Endothelial cell of umbilical vein (primary cell): ENCODE measurements at regions not wholly inside any gene's neighbourhood (a gene's known extent, or its start where the extent isn't known, plus 50 kb on each side); places are given as distances from the start of the nearest gene placed in this dataset.

ENCODE experiments used
- BruUV-seq: library from RNA; stranded (reverse); fragments of 400-500 nt; replicated peaks from 2 replicates; lab custom pipeline; 2021; lab: Mats Ljungman, UMichigan
- CTCF ChIA-PET: fragments of 300-600, 350-600 bp; sonication (Branson Sonifier 250); formaldehyde crosslinking; loops from one replicate; lab custom pipeline; 2021; ENCODE audit warnings: antibody characterized with exemption, inconsistent platforms; lab: Charles Lee
- POLR2A ChIA-PET: fragments of 300-600, 350-600 bp; sonication (Branson Sonifier 250); formaldehyde crosslinking; loops from one replicate; lab custom pipeline; 2021; ENCODE audit warnings: antibody characterized with exemption, inconsistent platforms; lab: Charles Lee
- DNase-seq: peaks from one replicate; pipeline ENCODE4 v3.0.0-alpha.2; 2011; ENCODE audit warnings: low read depth, low spot score
- FAIRE-seq: peaks from 2 replicates; lab custom pipeline; 2011; peaks lifted over from hg19 to GRCh38; lab: Jason Lieb, UNC
- H2AFZ ChIP-seq: 2 replicates; pipeline ENCODE4 v1.6.0; 2012; ENCODE audit warnings: low read depth, low read length, control low read depth, inconsistent platforms
- H3K27ac ChIP-seq: 2 replicates; pipeline ENCODE4 v1.5.1; 2011; ENCODE audit warnings: low read depth, mild to moderate bottlenecking, control low read depth, low read length, moderate library complexity; ENCODE audit not compliant: insufficient read depth
- H3K27me3 ChIP-seq, 2 experiments: 2 replicates each; pipeline versions ENCODE4 v1.6.0 to v1.6.1; 2011; ENCODE audit warnings: low read length in 2 of 2, mixed read lengths in 1 of 2; ENCODE audit not compliant: control insufficient read depth in 2 of 2, insufficient read depth in 2 of 2
- H3K36me3 ChIP-seq, 2 experiments: 2 replicates in 1 of 2; 3 replicates in 1 of 2; pipeline ENCODE4 v1.5.1; 2011; ENCODE audit warnings: low read length in 2 of 2, mild to moderate bottlenecking in 1 of 2, moderate library complexity in 1 of 2; ENCODE audit not compliant: control insufficient read depth in 2 of 2, insufficient read depth in 2 of 2; ENCODE audit errors: extremely low read depth in 1 of 2
- H3K4me1 ChIP-seq: 3 replicates; pipeline ENCODE4 v1.5.1; 2011; ENCODE audit warnings: mild to moderate bottlenecking, low read length; ENCODE audit not compliant: control insufficient read depth, insufficient read depth; ENCODE audit errors: extremely low read depth
- H3K4me2 ChIP-seq: 2 replicates; pipeline ENCODE4 v1.6.1; 2011; ENCODE audit warnings: low read length, control low read depth, mixed read lengths; ENCODE audit not compliant: insufficient read depth
- H3K4me3 ChIP-seq, 3 experiments: fragments of 200-600 bp in 1 of 3; sonication (generic), shearing (Covaris generic) in 1 of 3; replicated peaks in 1 of 3; 2 replicates each; pipeline ENCODE4 v1.5.1; 2011 to 2016; ENCODE audit warnings: control low read depth in 3 of 3, low read length in 3 of 3, mild to moderate bottlenecking in 2 of 3, inconsistent platforms in 1 of 3, low read depth in 1 of 3, moderate library complexity in 1 of 3; ENCODE audit not compliant: insufficient read depth in 1 of 3
- H3K79me2 ChIP-seq: 2 replicates; pipeline ENCODE4 v1.6.0; 2012; ENCODE audit warnings: low read length, inconsistent platforms; ENCODE audit not compliant: control insufficient read depth, insufficient read depth
- H3K9ac ChIP-seq: replicated peaks from 2 replicates; pipeline ENCODE3; 2011; ENCODE audit warnings: low read length, control low read depth; ENCODE audit not compliant: insufficient read depth; ENCODE audit errors: extremely low read depth
- H3K9me1 ChIP-seq: replicated peaks from 3 replicates; pipeline ENCODE4 v1.6.0; 2011; ENCODE audit warnings: mild to moderate bottlenecking, low read length; ENCODE audit not compliant: control insufficient read depth, insufficient read depth; ENCODE audit errors: extremely low read depth
- H3K9me3 ChIP-seq: replicated peaks from 2 replicates; pipeline ENCODE4 v1.5.1; 2012; ENCODE audit warnings: low read length, inconsistent platforms; ENCODE audit not compliant: control insufficient read depth, insufficient read depth
- H4K20me1 ChIP-seq: replicated peaks from 2 replicates; pipeline ENCODE3; 2011; ENCODE audit warnings: mild to moderate bottlenecking, low read length; ENCODE audit not compliant: control insufficient read depth, insufficient read depth; ENCODE audit errors: extremely low read depth
- EZH2 ChIP-seq: IDR thresholded peaks from 2 replicates; pipeline ENCODE4 v1.6.1; 2012; ENCODE audit warnings: borderline replicate concordance, low read depth, mild to moderate bottlenecking, moderate library complexity, low read length, inconsistent platforms; ENCODE audit not compliant: severe bottlenecking
- FOS ChIP-seq: IDR thresholded peaks from 2 replicates; pipeline ENCODE4 v1.6.1; 2011; ENCODE audit warnings: mild to moderate bottlenecking, low read length, moderate library complexity, borderline replicate concordance; ENCODE audit not compliant: insufficient read depth
- GATA2 ChIP-seq: IDR thresholded peaks from 2 replicates; pipeline ENCODE4 v1.7.0; 2011; ENCODE audit warnings: low read depth, mild to moderate bottlenecking, moderate library complexity, mixed read lengths, low read length; ENCODE audit not compliant: insufficient read length, insufficient read depth
- JUN ChIP-seq: IDR thresholded peaks from 2 replicates; pipeline ENCODE4 v1.6.1; 2011; ENCODE audit warnings: borderline replicate concordance, low read depth; ENCODE audit not compliant: insufficient read length, insufficient read depth
- MYC ChIP-seq: IDR thresholded peaks from one replicate; pipeline ENCODE4 v1.6.1; 2011; ENCODE audit warnings: mild to moderate bottlenecking, low read depth, low read length
- POLR2A ChIP-seq: IDR thresholded peaks from 2 replicates; pipeline ENCODE4 v1.6.1; 2012; ENCODE audit warnings: low read depth, mild to moderate bottlenecking, control low read depth, low read length
- POLR2AphosphoS5 ChIP-seq: IDR thresholded peaks from 2 replicates; pipeline ENCODE4 v1.6.1; 2012; ENCODE audit warnings: low read depth, mild to moderate bottlenecking, control low read depth, low read length, moderate library complexity; ENCODE audit not compliant: insufficient read depth
- dilution Hi-C: fragments of 300-500 bp; cut with MboI; formaldehyde crosslinking; loops from one replicate; pipeline ENCODE4 v1.15.0; 2019; ENCODE audit warnings: low sequenced_read_pairs; ENCODE audit not compliant: extremely low pct_ligation_motif_present
- intact Hi-C: fragments of 100-400 bp; cut with micrococcal nuclease; formaldehyde crosslinking; loops from one replicate; pipeline ENCODE4 v1.10.0; 2022
- TF ChIP-seq, protein P1 (sequence below): IDR thresholded peaks from 2 replicates; pipeline ENCODE4 v1.6.1; 2011; ENCODE audit not compliant: insufficient read depth, insufficient read length
- TF ChIP-seq, protein P2 (sequence below), 2 donors: IDR thresholded peaks; 1 replicate in 1 of 2; 2 replicates in 1 of 2; pipeline ENCODE4 v1.5.1; 2011; ENCODE audit warnings: low read length in 2 of 2, mild to moderate bottlenecking in 2 of 2, moderate library complexity in 2 of 2, control low read depth in 1 of 2, inconsistent platforms in 1 of 2, low read depth in 1 of 2; ENCODE audit not compliant: insufficient read depth in 1 of 2; ENCODE audit errors: extremely low read depth in 1 of 2

DNA sequence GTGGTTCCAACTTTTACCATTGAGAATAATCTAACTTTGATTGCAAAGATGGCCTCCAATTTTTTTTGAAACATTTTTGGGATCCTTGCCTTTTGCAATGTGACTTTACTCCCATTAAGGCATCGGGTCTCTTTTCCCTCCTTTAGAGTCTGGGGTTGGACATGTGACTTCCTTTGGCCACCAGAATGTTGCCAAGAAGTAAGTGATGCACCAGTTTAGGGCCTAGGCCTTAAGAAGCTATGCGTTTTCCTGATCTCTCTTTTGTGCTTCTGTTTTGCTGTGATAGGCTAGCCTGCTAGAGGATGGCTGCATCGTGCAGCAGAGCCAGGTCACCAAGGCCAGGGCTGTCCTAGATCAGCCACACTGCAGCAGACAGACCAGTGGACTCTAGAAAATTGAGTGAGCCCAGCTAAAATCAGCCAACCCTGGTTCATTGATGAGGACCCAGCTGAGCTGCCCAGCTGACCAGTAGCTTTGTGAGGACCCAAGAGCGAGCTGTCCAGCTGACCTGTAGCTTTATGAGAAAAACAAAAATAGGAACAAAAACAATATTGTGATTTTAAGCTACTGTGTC lies 594.0 kb upstream of the JAG1 start:
- no TSS peak for BruUV-seq
- TF ChIP-seq EZH2 (no peak), MYC (no peak), FOS (no peak), GATA2 (no peak), JUN (no peak), POLR2AphosphoS5 (no peak), POLR2A (no peak)
- TF ChIP-seq, protein P1, sequence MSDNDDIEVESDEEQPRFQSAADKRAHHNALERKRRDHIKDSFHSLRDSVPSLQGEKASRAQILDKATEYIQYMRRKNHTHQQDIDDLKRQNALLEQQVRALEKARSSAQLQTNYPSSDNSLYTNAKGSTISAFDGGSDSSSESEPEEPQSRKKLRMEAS, result no peak
- TF ChIP-seq, protein P2, sequence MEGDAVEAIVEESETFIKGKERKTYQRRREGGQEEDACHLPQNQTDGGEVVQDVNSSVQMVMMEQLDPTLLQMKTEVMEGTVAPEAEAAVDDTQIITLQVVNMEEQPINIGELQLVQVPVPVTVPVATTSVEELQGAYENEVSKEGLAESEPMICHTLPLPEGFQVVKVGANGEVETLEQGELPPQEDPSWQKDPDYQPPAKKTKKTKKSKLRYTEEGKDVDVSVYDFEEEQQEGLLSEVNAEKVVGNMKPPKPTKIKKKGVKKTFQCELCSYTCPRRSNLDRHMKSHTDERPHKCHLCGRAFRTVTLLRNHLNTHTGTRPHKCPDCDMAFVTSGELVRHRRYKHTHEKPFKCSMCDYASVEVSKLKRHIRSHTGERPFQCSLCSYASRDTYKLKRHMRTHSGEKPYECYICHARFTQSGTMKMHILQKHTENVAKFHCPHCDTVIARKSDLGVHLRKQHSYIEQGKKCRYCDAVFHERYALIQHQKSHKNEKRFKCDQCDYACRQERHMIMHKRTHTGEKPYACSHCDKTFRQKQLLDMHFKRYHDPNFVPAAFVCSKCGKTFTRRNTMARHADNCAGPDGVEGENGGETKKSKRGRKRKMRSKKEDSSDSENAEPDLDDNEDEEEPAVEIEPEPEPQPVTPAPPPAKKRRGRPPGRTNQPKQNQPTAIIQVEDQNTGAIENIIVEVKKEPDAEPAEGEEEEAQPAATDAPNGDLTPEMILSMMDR (IDR thresholded peaks at IDR 0.05; ENCODE audit: extremely low read depth in 1 of 2, insufficient read depth in 1 of 2, low read depth in 1 of 2, low read length in 2 of 2), result no peak
- FAIRE-seq (no peak), DNase-seq (no peak)
- no peaks in the 10 kb centered on the region for H3K79me2 ChIP-seq
- peak overlapping the region; percentile 34 for H2AFZ ChIP-seq
- peaks cover 23% of the 10 kb centered on the region for H3K4me1 ChIP-seq
- dilution Hi-C loops (no loop called here), intact Hi-C loops (loop anchor here (1.0 to 10.0 kb wide), 10 partner anchors 33 to 1289 kb away; no protein-coding TSS in a partner anchor)
- no peaks in the 10 kb centered on the region for H3K9me3 ChIP-seq
- ChIA-PET CTCF (interaction anchor here (0.6 to 3.1 kb wide), 16 partner anchors 9 to 757 kb away, joined by 3 to 22 read pairs (median 4); partner anchors contain the start of gene JAG1), POLR2A (interaction anchor here (0.6 to 0.9 kb wide), 4 partner anchors 53 to 597 kb away, joined by 3 to 5 read pairs (median 4); no protein-coding TSS in a partner anchor)
- no peak overlapping the region for H3K9ac ChIP-seq
- H3K4me2 ChIP-seq, result peak overlapping the region; percentile 62
- peak overlapping the region; percentile 56 for H3K27ac ChIP-seq
- no peaks in the 10 kb centered on the region for H3K27me3 ChIP-seq
- H3K9me1 ChIP-seq, result no peaks in the 10 kb centered on the region
- H3K36me3 ChIP-seq, result no peaks in the 10 kb centered on the region
- H4K20me1 ChIP-seq, result no peaks in the 10 kb centered on the region
- no peak overlapping the region for H3K4me3 ChIP-seq
